Stimulated activated CD8-positive, alpha-beta memory T cell treated with anti-CD3 and anti-CD28 coated beads, Interleukin-4, amount 100 ng/mL, for 24 hours (primary cell): ENCODE measurements at regions not wholly inside any gene's neighbourhood (a gene's known extent, or its start where the extent isn't known, plus 50 kb on each side); places are given as distances from the start of the nearest gene placed in this dataset.

ENCODE experiments used
- DNase-seq: peaks from one replicate; pipeline ENCODE4 v3.0.0-alpha.2; 2020; ENCODE audit warnings: low read depth

DNA sequence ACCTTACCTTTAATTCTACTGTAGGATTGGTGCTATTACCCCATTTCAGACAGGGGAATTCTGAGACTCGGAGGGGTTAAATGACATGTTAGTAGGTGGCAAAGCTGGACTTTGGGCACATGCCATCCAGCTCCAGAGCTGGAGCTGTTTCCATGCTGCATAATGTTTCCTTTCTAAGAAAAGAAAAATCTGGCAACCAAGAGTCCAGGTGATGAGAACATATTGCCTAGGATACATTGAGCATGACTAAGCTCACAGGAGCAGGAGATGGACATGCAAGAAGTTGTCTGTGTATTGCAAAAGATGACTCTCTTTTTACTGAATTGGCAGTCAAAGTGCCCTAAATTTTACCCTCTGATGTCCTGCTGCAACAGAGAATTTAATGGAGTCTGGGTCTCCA is 150.8 kb upstream of the SYT13 start:
- no peak for DNase-seq

DNA sequence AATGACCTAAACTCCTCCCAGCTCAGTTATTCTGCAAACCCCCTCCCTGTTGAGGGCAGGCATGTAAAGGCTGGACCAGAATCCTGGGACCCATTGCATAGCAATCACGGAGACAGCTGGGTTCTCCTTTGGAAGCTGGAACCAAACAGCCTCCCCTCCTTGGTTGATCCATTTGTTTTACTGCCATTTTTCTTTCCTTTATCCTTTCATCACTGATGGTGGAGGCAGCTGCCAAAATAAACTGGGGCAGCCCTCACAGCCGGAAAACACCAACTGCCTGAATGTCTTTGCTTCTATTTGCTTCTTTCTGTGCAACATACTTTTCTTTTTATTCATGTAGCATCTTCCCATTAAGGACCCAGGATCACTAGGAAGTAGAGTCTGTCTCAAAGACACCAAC is 150.0 kb upstream of the SYT13 start:
- DNase-seq = no peak

DNA sequence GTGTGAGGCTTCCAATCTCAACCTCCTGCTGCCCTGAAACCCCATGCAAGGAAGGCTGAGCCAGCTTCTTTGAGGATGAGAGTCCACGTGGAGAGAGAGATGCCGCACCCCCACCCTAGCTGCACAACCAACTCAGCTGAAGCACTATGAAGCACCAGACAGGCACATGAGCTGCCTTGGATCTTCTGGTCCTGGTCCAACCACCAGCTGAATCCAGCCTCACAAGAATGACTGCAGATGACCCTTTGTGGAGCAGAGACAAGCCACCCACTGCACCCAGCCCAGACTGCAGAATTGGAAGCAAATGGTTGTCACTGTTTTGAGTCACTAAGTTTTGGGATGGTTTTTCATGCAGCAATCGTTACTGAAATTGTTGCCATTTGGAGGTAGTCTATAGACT is 149.6 kb upstream of the SYT13 start:
- DNase-seq = no peak

DNA sequence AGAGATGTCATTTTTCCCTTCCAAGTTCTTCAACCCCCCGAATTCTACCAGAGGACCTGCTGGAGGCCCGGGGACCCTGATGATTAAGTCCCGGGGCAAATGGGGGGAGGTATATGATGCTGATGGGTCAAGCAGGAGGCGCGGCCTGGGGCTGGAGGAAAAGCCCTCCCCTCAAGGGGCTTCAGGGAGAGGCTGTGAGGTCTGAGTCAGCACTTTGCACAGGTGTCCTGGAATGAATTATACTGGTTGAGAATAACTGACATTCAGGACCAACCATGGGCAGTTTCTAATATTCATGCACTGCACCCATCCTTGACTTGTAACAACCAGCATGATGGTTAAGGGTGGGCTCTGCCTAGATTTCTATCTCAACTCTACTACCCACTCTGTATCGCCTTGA is 146.8 kb upstream of the SYT13 start:
- no peak for DNase-seq

DNA sequence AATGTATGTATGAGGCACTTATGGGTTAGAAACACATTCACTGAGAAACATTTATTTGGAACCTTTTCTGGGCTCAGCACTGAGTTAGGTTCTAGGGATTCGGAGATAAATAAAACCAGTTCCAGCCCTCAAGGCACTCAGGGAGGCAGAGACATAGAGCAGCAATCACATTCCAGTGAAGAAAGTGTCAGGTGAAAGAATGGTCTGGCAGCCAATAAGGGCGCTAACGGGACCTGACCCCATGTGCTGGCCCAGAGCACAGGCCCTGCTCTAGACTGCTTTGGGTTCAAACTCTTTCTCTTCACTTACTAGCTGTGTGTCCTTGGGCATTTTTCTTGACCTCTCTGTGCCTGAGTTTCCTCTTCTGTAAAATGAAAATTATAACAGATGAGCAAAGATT is 146.0 kb upstream of the SYT13 start:
- no peak for DNase-seq

DNA sequence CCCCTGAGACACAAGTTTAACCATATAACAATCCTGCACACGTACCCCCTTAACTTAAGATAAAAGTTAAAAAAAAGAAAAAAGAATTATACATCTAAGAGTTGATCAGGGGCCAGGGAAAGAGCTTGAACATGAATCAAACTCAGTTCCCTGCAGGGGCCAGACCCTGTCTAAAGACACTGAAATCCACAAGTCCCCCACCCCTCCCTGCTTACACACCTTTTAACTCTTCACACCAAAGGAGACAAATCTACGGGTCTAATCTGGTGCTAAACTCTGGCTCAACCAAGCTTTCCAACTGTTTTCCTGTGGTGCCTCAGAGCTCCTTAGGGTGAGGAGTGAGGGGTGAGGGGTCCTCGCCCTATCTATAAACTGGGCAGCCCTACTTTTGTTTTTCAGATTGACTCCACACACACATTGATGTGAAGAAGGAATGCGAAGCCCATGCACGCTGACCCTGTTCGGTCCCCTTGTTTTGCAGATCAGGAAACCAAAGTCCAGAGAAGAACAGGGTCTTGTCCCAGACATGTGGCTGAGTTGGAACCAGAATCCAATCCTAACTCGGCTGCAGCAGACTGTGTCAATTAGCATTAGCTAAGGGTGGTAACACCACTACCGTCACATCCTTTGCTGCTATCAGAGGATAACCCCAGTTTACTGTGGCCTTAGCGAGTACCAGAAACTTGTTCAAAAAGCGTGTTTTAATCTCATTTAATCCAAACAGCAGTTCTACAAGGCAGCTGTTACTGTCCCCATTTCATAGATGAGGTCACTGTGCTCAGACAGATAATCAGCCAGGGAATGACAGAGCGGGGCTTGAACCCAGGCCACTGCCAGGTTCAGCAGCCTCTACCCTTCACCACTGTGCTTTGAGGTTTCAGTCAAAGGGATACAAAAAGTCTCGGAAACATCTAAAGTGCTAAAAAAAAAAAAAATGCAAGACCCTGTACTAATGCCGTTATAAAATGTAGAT is 145.2 kb upstream of the SYT13 start:
- DNase-seq = no peak

DNA sequence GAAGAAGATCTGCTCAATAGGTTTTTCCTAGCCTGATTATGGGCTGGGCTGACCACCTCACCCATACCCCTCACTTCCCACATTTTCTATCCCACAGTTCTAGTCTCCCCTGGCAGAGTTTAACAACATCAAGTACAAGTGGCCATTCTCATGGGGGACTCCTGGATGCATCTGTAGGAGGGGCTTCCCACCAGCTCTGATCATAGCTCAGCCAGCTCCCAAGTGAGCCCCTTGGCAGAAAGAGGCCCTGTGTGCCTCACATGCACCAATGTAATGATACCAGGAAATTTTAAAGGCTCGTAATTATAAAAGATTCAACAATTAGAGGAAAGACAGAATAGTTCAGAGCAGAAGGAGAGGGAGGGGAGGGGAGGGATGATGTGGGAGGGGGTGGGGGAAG is 144.2 kb upstream of the SYT13 start:
- no peak for DNase-seq

DNA sequence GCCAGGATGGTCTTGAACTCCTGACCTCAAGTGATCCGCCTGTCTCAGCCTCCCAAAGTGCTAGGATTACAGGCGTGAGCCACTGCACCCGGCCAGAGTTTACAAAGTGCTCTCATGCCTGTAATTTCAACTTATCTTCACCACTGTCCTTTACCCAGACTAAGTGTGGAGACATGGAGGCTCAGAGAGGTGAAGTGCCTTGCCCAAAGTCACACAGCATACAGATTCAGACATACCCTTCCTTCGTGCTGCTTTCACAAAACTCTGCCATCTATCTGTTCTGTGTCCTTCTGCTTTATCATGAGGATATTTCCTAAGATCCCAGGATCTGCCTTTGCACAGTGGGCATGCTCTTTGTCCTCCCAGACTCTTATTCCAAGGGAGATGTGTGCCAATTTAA is 143.6 kb upstream of the SYT13 start:
- no peak for DNase-seq

DNA sequence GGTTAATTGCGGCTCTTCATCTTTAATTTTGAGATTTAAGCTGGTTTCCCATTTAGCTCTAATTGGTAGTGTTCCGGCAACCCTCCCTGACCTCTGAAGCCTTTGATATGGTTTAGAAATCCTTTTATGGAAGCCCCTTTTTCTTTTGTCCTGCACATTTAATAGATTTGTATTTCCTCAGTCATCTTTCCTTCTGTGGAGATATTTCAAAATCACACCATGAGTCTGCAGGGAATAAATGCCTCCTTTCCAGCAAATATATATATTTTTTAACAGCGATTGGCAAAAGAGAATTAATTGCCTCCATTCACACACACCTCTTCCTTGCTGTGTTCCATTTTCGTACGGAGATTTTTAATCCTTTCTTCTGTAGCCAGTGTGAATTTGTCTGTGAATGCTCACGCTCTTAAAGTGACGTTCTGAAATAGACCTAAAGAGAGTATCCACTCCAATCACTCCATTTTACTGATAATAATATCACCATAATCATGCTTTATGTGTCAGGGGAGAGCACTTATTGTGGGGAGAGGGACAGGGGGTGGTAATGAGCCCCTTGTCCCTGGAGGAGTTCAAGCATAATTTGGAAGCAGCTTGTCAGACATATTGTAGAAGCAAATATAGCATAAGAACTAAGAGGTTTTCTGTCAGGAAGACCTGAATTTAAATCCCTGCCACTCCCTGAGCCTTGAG is 142.5 kb upstream of the SYT13 start:
- DNase-seq = no peak

DNA sequence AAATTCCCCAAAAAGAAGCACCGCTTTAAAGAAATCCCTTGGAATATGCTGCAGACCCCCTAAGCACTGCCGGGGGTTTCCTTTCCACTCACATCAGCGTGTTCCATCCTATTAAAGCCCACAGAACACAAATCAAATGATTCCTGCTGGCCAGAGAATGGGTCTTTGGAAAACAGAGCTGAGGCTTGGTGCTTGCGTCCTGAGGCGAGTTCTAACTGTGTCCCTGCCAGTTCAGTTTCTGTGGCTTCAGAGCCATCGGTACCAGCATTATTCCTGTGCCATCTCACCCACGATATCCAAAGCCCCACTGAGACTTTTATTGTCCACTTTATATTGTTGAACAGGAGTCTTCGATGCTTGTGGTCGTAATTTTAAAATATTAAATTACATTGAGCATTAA is 142.0 kb upstream of the SYT13 start:
- DNase-seq = no peak

DNA sequence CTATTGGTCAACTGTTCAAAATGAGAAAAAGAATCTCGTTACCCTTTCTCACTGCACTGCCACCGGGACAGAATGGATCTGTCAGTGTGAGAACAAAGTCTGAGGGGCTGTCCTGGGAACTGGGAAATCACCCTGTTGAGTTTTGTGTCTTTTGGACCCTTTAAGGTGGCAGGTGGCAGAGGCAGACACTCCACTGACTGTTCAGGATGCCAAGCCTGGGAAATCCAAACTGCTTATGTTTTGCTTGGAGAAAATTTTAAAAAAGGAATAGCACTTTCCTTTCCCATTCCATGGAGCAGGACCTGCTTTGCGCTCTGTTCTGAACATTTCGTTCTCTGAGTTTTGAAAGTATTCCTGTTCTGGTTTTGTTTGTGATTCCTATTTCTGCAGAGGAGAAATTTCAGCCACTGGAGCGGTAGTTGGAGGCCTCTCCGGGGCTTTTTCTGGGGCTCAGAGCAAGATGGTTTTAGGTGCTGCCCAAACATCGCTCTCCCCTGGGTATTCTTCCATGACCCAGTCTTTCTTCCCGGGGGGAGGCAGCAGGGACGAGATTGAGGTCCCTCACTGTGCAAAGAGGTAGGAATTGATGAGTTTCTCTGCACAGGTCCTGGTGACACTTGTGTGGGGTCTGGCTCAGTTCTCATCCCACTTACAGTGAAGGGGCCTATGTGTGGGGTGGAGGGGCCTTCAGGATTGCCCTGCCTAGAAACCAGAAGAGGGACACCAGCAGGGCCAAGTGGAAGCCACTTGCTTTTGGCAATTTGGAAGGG is 138.5 kb upstream of the SYT13 start:
- DNase-seq = no peak

DNA sequence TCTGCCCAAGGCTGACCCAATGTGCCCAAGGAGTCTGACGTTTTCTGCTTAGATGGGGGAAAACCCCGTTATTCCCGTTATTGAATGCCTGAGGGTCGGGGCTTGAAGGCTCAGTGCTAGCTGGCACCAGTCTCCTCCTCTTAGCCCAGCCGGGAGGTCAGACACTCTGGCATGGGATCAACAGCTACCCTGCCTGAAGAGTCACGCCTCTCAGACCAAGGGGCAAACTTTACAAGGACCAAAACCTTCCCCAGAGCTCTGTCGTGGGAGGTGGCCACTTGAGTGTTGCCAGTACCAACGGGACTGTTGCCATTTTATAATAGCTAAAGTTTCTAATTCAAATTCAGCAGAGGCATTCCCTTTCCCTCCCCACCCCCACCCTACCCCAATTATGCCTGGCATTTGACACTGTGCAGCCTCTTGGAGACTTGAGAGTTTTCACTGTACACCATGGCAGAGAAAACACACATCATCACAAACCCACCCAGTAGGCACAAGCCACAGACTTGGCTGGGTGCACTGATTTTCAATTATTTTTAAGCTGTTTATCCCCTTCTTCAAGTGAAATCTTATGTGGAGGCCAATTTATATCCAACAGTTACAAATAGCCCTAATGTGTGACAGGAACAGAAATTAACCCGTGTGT is 137.5 kb upstream of the SYT13 start:
- DNase-seq = no peak

DNA sequence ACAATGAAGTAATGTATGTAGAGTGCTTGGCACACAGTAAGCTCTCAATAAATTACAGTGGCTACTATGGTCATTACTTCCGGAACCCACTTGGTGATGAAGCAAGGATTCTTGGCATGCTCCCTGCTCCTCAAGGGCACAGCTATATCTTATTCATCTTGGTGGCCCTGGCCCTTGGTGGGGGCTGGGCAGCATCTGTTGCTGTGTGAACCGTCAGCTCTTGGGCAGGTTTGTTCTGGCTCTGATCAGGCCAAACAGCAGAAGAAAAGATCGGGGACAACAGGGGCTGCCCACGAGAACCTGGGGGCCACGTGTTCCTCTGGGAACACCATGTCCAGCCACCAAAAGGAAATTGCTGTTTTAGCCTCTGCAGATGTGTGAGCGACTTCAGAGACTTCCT is 136.9 kb upstream of the SYT13 start:
- DNase-seq = no peak

DNA sequence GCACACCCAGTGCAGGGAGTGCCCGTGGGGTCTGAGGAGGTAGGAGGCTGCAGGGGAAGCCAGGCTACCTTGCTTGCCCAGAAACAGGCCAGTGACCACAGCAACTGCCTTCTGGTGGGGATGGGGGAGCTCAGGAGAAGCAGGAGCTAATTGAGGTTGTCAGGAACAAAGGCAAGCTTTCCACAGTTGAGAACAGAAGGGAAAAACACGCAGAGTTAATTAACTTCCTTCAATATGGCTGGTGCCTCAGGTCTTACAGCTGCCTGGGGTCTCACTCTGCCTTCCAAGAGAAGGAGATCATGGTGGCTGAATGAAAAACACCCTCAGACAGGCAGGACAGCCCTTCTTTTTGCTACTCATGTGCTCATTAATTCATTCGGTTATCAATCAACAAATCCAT is 127.9 kb upstream of the SYT13 start:
- no peak for DNase-seq

DNA sequence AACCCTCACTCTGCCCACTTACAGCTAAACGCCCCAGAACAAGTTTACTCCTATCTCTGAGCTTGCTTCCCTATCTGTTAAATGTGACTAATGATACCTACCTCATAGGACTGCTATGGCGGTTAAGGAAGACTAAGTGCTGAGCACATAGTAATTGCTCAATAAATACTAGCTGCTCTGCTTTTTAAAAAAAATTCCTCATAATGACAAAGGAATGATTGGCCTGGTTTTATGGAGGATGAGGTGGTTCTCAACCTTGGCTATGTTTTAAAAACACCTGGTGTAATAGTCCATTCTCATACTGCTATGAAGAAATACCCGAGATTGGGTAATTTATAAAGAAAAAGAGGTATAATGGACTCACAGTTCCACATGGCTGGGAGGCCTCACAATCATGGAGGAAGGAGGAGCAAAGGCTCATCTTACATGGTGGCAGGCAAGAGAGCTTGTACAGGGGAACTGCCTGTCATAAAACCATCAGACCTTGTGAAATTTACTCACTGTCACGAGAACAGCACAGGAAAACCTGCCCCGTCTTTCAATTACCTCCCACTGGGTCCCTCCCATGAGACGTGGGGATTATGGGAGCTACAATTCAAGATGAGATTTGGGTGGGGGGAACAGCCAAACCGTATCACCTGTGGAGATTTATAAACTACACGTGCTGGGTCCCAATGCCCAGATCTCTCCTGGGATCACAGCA is 127.2 kb upstream of the SYT13 start:
- no peak for DNase-seq

DNA sequence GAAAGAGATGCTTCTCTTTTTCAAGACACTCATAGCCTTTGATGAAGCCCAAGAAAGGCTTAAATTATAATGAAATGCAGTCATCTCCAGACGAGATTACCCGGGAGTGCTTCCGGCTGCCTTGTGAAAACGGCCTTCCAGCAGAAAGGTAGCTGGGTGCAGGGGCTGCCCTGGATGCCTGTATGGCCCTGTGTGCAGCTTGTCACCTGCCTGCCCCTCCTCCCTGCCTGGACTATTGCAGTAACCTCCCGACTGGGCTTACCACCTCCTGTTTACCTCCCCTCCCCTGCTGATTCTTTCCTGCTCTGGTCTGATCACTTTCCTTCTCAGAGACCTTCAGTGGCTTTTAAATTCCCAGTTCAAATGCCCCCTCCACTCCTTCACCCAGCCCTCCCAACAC is 126.4 kb upstream of the SYT13 start:
- DNase-seq = no peak

DNA sequence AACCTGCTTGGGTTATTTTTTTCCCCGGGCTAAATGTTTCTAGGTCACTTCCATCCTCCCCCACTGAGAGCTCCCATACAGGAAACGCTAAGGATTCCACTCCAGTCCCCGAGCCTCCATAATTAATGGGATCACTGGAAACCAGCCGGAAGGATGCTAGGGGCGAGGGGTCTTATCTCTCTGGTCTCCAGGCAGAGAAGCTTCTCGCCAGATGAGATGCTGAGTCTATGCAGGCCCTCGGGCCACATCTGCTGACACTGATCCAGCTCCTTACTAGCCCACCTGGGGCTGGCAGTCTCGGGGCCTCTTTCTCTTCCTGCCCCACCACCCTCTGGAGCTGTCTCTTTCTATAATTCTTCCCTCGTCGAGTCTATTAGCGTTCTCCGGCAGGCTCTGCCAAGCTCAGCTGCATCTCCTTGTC is 125.9 kb upstream of the SYT13 start:
- no peak for DNase-seq

DNA sequence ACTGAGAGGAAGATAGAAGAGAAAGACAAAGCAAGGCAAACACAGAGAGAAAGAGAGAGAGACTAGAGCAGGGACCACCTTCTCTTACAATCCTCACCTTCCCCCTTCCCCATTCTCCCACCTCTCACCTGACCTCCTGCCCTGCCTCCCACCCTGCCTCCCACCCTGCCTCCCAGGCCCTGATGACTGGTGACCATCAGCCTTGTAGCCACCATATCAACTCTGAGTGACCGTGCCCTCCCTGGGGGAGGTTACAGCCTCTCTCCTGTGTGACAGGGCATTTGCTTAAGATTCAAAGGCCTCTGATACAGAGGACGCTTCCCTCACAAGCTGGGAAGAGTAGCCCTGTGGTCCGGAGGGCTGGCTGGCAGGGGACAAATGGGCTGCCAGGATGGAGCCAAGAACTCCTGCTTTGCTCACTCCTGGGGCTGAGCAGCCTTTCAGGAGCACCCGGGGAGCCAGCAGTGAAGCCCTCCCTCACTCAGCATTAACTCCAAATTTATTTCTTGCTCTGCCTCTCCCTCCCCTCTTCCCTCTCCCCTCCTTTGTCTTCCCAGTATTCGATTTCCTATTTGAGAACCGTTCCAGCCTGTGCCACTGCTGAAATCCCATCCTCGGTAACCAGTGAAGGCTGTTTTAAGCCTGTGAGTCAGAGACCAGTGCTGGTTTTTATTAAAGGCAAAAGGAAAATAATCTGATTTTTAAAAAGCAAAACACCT is 125.2 kb upstream of the SYT13 start:
- no peak for DNase-seq

DNA sequence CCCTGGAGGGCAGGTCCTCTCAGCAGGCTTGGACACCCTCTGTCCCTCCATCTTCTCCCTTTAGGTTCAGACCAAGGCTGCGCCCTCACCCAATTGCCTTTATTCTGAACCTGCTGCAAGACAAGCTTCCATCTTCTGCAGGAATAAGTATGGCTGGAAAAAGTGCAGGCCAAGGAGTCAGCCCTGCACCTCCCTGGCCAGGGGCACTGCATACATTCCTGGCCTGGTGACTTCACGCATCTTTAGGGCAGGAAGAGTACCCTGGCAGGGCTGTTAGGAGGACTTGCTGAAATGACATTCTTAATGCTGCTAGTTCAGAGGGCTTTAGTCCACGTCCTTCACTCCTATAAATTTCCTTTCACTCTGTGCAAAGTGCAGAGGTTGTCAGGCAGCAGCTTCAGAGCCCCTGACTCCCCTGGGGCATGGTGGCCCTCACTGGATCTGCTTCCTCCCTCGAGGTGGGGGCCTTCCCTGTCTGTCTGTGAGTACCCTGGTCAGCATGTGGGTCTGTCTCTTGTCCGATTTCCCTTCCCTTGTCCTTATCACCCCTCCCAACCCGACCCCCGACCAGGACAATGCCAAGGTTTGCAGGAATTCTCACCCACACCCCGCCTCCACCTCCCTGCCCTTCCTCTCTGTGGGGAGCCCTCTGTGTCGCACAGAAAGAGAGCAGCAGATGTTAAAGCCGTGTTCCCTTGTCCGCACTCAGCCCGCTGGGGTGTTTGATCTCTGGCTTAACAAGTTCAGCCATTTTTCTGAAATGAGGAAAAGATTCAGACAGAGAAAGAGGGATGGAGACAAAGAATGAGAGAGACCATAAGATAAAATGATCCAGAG is 124.5 kb upstream of the SYT13 start:
- no peak for DNase-seq

DNA sequence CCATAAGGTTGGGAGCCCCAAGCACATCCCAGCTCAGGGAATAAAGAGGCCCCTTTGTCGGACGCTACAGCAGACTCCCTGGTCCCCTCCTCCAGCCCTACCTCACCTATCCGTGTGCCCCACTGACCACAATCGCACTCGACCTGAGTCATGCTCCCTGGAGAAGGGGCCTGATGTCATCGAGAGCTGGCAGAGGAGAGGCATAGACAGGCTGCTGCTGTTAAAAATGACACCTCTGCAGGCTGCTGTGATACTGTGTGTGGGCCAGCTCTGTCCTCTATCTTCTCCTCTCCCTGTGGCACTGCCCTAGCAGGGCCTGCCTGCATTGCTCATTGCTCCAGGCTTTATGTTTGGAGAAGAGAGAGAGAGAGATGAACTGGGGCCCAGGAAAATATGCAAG is 123.4 kb upstream of the SYT13 start:
- no peak for DNase-seq
